HPDE6-E6E7 (cell line): ENCODE measurements at regions not wholly inside any gene's neighbourhood (a gene's known extent, or its start where the extent isn't known, plus 50 kb on each side); places are given as distances from the start of the nearest gene placed in this dataset.
"Not testable (repeated sequence)": the region's sequence is repeated elsewhere in the genome, so short reads cannot be mapped to it uniquely, and the experiment has no call there.

Experiments used
- DNase-seq: peaks from one replicate; pipeline ENCODE4 v3.0.0; 2011; ENCODE audit warnings: missing footprints; ENCODE audit errors: extremely low spot score

- DNase-seq: no peak
Measured at GRCh38 chr17:74115586-74115985, 87.9 kb upstream of the RPL38 start.

- DNase-seq: no peak
Measured at GRCh38 chr17:74116087-74116717, 87.3 kb upstream of the RPL38 start.

- no peak for DNase-seq
Measured at GRCh38 chr17:74117087-74117698, 86.3 kb upstream of the RPL38 start.

GRCh38 chr17:74117999-74118421 is 85.5 kb upstream of the RPL38 start:
- no peak for DNase-seq

GRCh38 chr17:74118504-74118903 is 85.0 kb upstream of the RPL38 start:
- no peak for DNase-seq

- no peak for DNase-seq
Measured at GRCh38 chr17:74119049-74119580, 84.4 kb upstream of the RPL38 start.

- DNase-seq: no peak
Measured at GRCh38 chr17:74119965-74120364, 83.5 kb upstream of the RPL38 start.

GRCh38 chr17:74123350-74123749 is 80.1 kb upstream of the RPL38 start:
- DNase-seq: no peak

GRCh38 chr17:74123866-74124444 is 79.5 kb upstream of the RPL38 start:
- no peak for DNase-seq

GRCh38 chr17:74125156-74125555 is 78.3 kb upstream of the RPL38 start:
- no peak for DNase-seq

GRCh38 chr17:74126179-74126900 is 77.1 kb upstream of the RPL38 start:
- no peak for DNase-seq

- DNase-seq: no peak
Measured at GRCh38 chr17:74126959-74127358, 76.5 kb upstream of the RPL38 start.

- DNase-seq: no peak
Measured at GRCh38 chr17:74128456-74129211, 74.8 kb upstream of the RPL38 start.

- DNase-seq: not testable (repeated sequence)
Measured at GRCh38 chr17:74129800-74130199, 73.7 kb upstream of the RPL38 start.

GRCh38 chr17:74130276-74130675 is 73.2 kb upstream of the RPL38 start:
- DNase-seq: no peak

GRCh38 chr17:74130841-74131240 is 72.6 kb upstream of the RPL38 start:
- DNase-seq: no peak

- no peak for DNase-seq
Measured at GRCh38 chr17:74132354-74132753, 71.1 kb upstream of the RPL38 start.

- DNase-seq: no peak
Measured at GRCh38 chr17:74133740-74134139, 69.7 kb upstream of the RPL38 start.

GRCh38 chr17:74134234-74134633 is 69.2 kb upstream of the RPL38 start:
- DNase-seq: not testable (repeated sequence)

- DNase-seq: no peak
Measured at GRCh38 chr17:74134991-74135390, 68.5 kb upstream of the RPL38 start.

- DNase-seq: no peak
Measured at GRCh38 chr17:74135391-74136167, 67.9 kb upstream of the RPL38 start.
